ENCODE measurements at regions not wholly inside any gene's neighbourhood (a gene's known extent, or its start where the extent isn't known, plus 50 kb on each side); places are given as distances from the start of the nearest gene placed in this dataset.

DNA sequence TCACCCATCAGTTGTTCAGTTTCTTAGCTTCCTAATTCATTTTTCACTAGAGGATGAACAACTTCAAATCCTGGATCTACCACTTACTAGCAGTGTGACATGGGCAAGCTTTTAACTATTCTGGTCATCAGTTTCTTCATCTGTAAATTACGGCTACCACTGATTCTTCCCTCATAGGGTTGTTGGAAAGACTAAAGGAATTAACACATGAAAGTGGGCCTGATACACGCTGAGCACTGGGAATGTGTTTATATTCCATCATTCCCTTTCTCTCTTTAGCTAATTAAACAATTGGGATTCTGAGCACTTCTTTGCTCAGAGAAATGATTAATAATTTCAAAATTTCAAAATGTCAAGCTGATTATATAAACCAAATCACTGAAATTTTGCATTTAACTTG, 862.3 kb upstream of the GCFC2 start:
- DNase-seq, result no peak

DNA sequence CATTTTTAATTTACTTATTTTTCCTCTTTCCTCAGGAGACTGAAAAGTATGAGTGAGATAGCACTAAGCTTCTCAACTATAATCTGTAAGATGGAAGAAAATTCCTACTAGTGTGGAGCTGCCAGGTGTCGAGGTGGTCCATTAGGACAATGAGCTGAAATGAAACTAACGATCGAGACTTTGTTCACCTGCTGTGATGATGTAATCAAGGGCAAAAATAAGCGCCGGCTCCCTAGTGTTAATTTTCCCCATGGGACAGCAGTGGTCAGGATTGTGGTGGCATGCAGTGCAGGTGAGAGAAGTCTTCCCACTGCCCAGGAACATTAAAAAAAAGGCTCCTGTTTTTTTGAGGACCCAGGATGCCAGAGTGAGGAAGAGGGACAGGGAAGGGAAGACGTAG, 859.1 kb upstream of the GCFC2 start:
- no peak for DNase-seq

DNA sequence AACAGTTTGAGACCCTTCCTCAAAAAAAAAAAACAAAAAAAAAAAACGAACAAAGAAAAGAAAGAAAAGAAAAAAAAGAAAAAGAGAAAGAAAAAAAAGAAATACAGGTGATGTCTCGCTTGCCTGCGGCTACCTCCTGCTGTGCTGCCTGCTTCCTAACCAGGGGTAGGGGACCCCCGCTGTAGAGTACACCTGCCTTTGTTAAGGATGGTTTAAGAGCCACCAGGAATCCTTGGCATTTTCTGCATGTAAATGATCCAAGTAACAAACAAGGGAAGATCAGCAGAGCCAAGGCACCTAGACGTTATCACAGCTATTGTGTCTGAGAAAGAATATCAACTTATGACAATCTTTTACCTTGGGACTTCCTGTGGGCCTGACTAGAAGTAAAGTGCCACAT, 856.8 kb upstream of the GCFC2 start:
- no peak for DNase-seq

DNA sequence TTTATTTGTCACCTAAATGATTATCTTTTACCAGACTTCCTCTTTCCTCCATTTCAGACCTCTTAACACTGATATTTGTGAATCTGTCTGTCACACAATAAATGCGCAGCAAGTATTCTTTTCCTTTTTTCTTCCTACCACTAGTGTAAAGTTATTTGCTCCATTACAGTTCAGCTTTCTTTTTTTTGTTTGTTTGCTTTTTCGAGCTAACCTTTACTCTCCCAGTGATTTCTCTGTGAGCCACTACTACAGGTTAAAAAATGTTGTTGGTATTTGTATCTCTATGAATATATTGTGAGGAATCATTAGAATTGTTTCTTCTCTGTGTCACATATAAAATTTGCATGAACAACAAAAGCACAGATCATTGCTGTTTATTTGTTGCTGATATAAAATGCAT, 854.0 kb upstream of the GCFC2 start:
- no peak for DNase-seq

DNA sequence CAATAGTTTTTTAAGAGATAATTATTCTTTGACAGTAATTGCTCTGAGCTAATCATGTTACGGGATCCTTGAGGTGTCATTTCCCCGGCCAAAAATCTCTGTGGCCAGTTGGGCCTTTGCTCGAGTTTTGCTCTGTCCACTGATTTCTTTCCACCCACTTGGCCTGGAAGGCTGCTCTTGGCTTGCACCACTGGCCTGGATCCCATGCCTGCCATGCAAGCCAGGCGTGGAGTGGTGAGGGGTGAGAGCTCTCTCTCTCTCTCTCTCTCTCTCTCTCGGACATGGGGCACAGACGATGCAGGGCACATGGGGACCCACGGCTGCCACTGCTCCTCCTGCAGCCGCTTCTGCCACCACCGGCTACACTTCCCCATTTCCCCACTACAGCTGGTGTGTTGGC, 853.0 kb upstream of the GCFC2 start:
- DNase-seq, result no peak

DNA sequence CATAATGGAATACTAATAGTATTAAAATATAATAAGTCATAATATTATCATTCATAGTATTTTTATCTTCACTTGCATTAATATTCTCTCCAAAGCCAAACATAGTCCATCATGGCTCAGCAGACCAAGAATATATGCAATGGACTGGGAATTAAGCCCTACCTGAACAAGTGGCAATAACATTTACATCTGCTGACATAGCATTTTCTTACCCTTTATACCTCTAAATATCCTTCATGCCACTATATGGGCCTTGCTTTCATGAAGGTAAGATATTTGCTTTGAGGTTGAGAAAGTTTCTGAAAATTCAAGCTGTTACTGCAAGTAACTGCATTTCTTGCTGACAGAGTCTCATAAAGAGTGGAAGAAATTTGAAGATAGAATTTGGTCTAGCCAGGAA, 847.4 kb upstream of the GCFC2 start:
- DNase-seq, result no peak

DNA sequence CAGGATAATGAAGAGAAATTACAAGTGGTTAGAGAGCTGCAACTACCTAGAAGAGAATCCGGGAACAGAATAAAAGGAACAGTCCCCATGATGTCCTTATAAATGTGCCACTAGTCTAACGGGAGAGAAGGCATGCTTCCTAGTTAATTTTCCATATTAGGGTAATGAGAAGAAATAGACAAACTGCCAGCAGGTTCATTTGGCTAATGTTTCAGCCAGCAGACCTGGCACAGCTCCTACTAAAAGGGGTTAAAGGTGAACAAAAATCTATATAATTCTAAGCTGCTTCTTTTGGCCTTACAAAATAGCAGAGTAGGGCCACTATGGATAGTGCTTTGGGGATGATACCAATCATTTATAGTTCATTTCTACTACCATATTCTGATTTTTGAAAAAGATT, 845.3 kb upstream of the GCFC2 start:
- no peak for DNase-seq

DNA sequence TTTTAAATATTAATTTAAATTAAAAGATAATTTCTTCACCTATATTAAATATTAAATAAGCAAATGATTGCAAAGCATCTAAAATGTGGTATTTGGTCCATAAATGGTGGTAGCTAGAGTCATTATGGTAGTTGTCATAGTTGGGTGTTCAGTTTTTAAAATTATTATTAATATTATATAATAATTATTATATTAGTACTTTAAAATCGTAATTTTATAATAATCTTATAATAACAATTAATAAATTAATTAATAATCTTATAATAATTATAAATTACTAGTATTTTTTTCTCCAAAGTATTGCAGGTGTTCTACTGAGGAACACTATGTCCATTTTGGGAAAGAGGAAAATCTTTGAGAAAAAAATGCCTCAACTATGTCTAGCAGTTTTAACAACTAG, 835.5 kb upstream of the GCFC2 start:
- DNase-seq, result no peak

DNA sequence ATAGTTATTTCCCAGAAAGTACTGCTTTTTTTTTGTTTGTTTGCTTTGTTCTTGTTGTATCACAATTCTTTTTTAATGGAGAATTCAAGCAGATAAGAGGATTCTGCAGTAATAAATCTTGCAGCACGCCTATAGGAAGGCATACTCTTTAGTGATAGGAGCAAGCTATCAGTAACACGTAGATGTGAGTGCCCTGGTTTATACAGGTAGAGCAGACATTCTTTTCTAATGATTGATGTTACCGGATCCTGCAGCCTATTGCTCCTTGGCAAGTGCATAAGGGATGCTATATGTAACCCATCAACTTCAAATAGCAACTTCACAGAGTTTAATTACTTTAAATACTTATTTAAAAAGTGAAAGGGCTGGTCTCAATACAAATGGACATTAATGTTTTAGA, 834.2 kb upstream of the GCFC2 start:
- DNase-seq, result no peak

DNA sequence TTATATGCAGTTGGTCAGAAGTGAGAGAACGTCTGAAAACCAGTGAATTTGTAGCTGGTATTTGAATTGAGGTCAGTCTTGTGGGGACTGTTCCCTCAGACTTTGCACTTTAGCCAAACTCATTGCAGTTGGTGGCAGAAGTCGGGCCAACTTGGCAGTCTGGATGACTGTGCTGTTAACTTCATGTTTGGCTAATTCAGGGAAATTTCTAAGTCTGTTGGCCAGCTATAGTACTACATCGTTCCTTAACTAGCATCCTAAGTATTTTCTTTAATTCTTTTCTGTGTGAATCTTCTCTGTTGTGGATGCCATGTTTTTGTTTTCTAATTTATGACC, 806.8 kb upstream of the GCFC2 start:
- DNase-seq, result no peak

DNA sequence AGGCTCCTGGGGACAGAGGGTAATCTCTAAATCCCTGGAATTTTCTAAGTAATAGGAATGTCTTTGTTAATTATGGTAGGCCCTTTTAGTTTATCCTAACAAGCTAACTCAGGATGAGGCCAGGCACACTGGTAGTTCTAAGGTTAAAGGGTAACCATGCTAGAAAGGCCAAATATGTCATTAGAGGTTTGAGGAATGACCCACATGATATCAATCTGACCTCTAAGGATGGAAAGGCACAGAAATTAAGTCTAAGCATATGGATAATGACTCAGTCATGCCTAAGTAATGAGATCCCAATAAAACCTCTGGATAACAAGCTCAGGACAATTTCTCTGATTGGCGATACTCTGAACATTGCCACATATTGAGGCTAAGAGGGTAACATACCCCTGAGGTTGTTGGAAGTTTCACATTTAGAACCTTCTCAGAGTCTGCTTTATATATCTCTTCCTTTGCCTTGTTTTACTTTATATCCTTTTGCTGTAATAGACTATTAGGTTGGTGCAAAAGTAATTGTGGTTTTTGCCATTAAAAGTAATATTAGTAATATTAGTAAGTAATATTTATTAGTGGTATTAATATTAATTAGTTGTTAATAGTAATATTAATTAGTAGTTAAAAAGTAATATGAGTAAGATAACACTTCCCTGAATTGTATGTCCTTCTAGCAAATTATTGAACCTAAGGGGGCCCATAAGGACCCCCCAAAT, 806.3 kb upstream of the GCFC2 start:
- no peak for DNase-seq

DNA sequence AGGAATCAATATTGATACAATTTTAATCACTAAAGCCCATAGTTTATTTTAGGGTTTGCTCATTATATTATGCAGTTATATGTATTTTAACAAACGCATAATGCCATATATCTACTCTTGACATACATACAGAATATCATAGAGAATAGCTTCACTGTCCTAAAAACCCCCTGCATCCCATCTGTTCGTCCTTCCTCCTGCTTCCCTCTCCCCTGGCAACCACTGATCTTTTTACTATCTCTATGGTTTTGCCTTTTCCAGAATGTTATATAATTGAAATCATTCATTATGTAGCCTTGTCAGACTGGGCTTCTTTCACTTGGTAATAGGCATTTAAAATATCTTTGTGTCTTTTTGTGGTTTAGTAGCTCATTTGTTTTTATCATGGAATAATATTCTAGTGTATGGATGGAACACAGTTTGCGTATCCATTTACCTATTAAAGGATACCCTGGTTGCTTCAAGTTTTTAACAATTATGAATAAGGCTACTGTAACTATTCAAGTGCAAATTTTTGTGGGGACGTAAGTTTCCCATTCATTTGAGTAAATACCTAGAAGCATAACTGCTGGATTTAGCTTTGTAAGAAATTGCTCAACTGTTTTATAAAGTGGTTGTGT, 801.6 kb upstream of the GCFC2 start:
- DNase-seq, result no peak

DNA sequence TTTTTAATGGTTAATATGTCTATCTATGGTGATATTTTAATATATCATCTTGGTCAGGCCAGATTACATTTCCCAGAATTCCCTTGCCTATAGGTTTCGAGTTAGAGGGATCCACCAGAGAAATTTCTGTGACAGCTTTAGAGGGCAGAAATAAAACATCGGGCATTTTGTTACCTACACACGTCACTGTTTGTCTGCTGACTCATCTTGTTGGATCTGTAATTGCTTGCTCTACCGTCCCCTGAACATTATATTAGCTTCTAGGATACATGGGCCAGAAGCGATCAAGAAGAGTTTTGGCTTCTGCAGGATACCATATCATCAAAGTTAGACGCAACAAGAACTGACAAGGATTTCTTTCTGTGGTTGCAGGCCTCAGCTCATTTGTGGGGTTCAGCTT, 795.8 kb upstream of the GCFC2 start:
- no peak for DNase-seq

DNA sequence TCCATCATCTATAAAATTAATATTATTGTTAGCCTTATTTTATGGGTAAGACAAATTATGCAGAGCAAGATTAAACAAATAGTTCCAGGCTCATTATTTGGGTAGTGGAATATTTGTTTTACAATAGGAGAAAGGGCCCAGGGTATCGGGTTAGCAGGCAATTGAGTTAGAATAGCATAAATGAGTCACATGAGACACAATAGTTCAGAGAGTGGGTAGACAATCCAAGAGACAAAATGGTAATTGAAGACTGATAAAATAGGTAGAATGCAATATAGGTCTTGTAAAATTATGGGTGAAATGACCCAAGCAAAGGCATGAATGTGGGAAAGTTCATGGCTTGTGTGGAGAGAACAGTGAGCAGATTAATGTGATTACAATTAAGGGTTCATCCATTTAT, 790.9 kb upstream of the GCFC2 start:
- DNase-seq, result no peak

DNA sequence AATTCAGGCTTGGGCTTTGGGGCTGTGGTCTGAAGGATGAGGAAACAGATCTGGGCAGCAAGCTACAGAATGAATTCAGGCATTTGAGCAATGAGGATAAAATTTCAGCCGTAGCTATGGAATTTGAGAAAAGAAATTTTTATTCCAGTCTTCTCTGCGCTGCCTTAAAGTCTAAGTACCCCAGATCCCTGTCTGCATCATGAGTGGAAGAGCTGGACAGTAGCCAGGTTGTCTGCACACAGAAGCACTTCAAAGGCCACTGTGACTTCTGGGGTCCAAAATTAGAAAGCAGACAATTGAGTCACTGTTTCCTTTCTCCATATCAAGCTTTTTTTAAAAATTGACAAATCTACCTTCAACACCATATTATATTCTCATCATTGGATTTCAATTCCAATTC, 787.6 kb upstream of the GCFC2 start:
- no peak for DNase-seq

DNA sequence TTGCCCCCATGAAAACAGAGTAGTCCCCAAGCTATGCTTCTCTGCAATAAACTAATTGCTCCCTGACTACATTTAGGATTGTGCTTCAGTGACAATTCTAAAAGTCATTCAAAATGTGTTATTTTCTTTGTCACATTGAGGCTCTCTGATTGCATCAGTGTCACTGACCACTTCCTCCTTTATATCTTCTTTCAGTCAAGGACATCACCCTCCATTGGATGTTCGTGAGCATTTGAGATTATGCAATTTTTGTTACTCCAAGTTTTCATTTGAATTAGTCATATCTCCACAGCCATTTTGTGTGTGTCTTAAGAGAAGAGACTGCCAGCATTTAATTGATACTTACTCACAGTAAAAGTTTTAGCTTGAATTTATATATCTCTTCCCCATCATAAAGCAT, 780.8 kb upstream of the GCFC2 start:
- DNase-seq, result no peak

DNA sequence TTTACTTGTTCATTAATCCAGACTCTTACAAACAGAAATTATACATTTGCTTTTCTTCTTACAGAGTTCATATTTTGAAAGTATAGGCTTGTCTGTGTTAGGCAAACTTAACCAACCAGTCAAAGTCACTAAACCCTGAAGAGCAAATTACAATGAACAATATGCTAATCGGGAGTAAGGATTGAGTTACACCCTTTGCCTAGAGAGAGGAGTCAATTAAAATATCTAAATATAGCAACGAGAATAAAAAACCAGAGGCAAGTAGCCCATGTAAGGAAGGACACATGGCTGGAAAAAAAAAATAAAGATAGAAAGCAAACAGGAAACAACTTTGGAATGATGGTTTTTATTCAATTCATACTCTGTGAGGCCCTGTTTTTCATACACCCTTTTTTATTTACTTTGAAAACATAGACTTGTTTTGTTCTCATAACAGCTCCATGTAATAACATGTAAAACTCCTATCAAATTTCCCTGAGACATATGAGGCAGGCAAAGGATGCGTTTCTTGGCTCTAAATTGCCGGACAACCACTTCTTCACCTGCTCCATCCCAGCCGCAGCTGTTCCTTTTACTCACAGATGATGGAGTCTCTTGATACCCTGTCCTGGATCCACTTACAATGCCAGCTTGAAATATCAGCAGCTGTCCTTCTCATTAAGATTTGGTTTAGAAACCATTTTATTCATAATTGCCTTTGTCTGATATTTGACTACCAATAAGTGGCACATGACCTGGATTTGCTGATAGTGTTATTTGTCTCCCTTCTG, 767.7 kb upstream of the GCFC2 start:
- DNase-seq, result no peak

DNA sequence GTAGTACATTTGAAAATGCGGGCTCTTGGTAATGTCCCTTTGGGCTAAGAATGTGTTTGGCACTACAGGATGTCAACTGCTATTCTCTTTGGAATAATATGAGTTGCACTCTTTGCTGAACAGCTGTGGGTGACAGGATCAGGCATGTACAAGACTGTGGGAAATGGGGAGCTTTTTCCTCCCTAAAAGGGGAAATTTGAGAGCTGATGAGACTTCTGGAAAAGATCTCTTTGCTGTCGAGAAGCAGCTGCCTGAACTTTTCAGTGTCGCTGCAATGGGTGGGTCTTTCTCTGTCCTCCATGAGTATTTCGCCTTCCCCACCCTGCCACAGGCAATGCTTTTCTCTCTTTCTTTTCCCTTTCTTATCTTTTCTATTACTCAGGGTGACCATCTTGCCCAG, 762.2 kb upstream of the GCFC2 start:
- DNase-seq, result no peak

DNA sequence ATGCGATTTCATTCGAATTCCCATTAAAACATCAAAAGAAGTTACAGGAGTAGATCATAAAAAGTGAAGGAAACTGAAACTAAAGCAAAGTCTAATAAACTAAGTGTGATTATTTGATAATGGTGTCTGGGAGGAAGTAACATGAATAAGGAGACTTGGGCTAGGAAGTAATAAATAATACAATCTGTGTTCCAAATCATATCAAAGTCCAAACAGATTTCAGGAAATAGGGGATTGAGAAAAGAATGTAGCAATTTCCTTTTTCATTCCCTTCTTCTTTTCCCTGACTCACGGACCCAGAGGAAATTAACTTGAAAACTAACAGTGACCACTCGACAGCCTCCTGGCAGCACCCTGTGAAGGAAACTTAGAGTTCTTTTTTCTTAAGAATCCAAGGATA, 758.4 kb upstream of the GCFC2 start:
- no peak for DNase-seq

DNA sequence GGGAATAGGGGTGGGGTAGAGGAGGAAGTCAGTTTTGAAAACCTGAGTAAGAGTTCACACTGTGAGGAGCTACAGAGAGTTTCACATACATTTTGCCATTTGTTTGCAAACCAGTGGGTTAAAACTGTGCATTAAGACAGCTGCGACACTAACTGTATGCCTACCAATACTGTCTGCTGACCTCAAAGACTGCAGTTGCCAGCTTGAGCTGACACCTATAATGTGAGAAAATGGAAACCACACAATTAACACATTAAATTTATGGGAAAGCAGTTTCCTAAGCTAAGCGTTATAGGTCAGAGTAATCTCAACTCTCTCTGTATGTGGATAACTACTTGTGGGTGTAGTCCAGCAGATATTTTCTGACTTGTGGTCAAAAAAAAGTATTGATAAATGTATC, 756.6 kb upstream of the GCFC2 start:
- no peak for DNase-seq

DNA sequence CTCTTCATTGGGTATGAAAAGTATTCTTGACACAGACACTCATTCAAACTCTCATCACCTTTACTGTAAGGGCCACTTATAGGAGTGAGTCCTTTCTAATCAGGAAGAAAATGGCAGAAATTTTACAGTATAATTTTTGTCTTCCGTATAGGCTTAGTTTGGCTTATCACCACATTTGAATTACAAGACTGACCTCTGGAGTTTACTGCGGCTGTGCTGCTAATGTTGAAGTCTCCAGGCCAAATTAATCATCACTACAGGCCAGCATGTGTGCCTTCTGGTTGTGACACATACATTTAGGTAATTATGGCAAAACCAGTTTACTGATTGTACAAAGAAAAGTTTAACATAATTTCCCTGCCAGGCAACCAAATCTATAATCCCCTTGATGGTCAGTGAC, 753.6 kb upstream of the GCFC2 start:
- DNase-seq, result no peak

DNA sequence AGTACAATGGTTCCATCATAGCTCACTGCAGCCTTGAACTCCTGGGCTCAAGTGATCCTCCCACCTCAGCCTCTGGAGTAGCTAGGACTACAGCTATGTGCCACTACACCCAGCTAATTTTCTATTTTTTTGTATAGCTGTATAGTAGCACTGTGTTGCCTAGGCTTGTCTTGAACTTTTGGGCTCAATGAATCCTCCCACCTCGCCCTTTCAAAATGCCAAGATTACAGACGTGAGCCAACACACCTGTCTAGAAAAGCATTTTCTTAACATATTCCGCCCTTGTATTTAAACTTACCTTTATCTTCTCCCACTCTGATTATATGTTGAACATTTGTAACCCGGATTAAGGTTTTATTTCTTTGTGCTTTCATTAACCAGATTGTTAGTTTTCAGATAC, 750.7 kb upstream of the GCFC2 start:
- DNase-seq, result no peak

DNA sequence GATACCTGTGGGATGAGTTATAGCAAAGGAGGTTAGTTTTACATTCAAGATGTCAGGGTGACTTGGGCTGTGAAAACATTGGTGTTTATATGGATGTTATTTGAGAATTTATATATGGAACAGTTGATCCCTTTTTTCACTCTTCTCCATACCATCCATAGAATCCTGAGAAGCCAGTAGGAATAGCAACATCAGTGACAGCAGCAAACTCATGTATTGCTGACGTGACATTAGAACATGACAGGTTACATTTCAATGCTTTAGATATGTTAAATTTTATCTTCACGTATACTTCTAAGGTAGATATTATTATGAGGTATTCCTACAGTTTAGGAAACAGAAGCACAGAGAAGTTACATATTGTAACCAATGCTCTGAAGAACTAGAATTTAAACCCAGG, 745.2 kb upstream of the GCFC2 start:
- no peak for DNase-seq

DNA sequence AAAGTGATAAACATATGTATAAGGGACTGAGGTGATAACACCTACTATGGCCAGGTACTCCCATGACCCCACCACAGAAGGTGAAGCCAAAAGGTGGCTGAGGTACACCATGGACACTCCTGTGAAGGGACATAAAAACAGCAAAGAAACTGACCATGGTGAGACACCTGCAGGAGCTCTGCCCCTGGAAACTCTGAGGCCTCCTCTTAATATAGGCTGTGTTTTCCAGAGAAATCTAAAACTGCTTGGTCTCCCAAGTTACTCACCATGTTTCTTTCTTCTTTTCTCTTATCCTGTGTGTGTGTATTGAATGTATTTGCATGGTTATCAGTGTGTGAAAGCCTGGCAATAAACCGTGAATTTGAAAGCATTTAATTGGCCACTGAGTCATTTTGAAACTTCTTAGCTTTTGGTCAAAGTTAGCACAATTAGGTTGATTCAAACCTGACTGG, 739.3 kb upstream of the GCFC2 start:
- DNase-seq, result no peak

DNA sequence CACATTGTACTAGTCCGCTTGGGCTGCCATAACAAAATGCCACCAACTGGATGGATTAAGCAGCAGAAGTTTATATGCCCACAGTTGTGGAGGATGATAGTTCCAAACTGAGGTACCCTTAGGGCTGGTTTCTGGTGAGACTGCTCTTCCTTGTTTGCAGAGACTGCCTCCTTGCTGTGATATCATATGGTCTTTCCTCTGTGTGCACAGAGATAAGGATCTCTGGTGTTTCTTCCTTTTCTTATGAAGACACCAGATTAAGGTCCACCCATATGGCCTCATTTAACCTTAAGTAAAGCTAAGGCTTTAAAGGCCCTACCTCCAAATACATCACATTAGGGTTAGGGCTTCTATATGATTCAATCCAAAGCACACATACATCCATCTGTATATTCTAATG, 738.2 kb upstream of the GCFC2 start:
- DNase-seq, result no peak

Data from GDM1 (cell line).